ENCODE measurements at regions not wholly inside any gene's neighbourhood (a gene's known extent, or its start where the extent isn't known, plus 50 kb on each side); places are given as distances from the start of the nearest gene placed in this dataset.

GRCh38 chr2:196248467-196249094 is 77.2 kb upstream of the STK17B start:
- TF ChIP-seq CTCF (IDR thresholded peaks at IDR 0.05) (no peak), POLR2A (IDR thresholded peaks at IDR 0.05) (no peak)
